CD14-positive monocyte (primary cell): ENCODE measurements at regions not wholly inside any gene's neighbourhood (a gene's known extent, or its start where the extent isn't known, plus 50 kb on each side); places are given as distances from the start of the nearest gene placed in this dataset.

ENCODE experiments used
- DNase-seq, 3 donors: peaks; one replicate each; pipeline ENCODE4 v3.0.0-alpha.2; 2011 to 2022
- H2AFZ ChIP-seq: 2 replicates; pipeline ENCODE4 v1.6.0; 2012; ENCODE audit warnings: mild to moderate bottlenecking, low read depth, low read length, inconsistent platforms; ENCODE audit not compliant: insufficient read depth, poor library complexity, severe bottlenecking
- H3K27ac ChIP-seq, 2 donors: 1 replicate in 1 of 2; 2 replicates in 1 of 2; pipeline ENCODE4 v1.5.1; 2012 to 2013; ENCODE audit warnings: low read length in 2 of 2, control low read depth in 1 of 2, inconsistent platforms in 1 of 2, low read depth in 1 of 2, mild to moderate bottlenecking in 1 of 2
- H3K27me3 ChIP-seq, 2 donors: one replicate each; pipeline versions ENCODE4 v1.6.0 to v1.6.1; 2011 to 2013; ENCODE audit warnings: low read length in 2 of 2; ENCODE audit not compliant: control insufficient read depth in 2 of 2, insufficient read depth in 2 of 2
- H3K36me3 ChIP-seq, 2 donors: replicated peaks in 1 of 2; 1 replicate in 1 of 2; 2 replicates in 1 of 2; pipeline versions ENCODE4 v1.5.1 to v1.6.1; 2012 to 2013; ENCODE audit warnings: low read length in 2 of 2, control low read depth in 1 of 2, inconsistent platforms in 1 of 2, mild to moderate bottlenecking in 1 of 2; ENCODE audit not compliant: insufficient read depth in 2 of 2, control insufficient read depth in 1 of 2
- H3K4me1 ChIP-seq, 2 donors: 1 replicate in 1 of 2; 2 replicates in 1 of 2; pipeline versions ENCODE4 v1.5.1 to v1.6.1; 2012 to 2013; ENCODE audit warnings: low read length in 2 of 2, control low read depth in 1 of 2, inconsistent platforms in 1 of 2, mild to moderate bottlenecking in 1 of 2, moderate library complexity in 1 of 2; ENCODE audit not compliant: insufficient read depth in 2 of 2, control insufficient read depth in 1 of 2
- H3K4me2 ChIP-seq: replicated peaks from 2 replicates; pipeline ENCODE3; 2012; ENCODE audit warnings: low read length, moderate library complexity, mild to moderate bottlenecking; ENCODE audit not compliant: poor library complexity, severe bottlenecking; ENCODE audit errors: extremely low read depth
- H3K4me3 ChIP-seq, 3 experiments: fragments of 200-600 bp in 1 of 3; sonication (generic) in 1 of 3; replicated peaks in 1 of 3; 1 replicate in 2 of 3; 2 replicates in 1 of 3; pipeline ENCODE4 v1.5.1; 2011 to 2013; ENCODE audit warnings: low read length in 3 of 3, mild to moderate bottlenecking in 3 of 3, control low read depth in 2 of 3, low read depth in 2 of 3, inconsistent platforms in 1 of 3, moderate library complexity in 1 of 3
- H3K79me2 ChIP-seq: 2 replicates; pipeline ENCODE4 v1.6.0; 2012; ENCODE audit warnings: mild to moderate bottlenecking, control low read depth, inconsistent platforms, low read length, moderate library complexity; ENCODE audit not compliant: insufficient read depth
- H3K9ac ChIP-seq: 2 replicates; pipeline ENCODE4 v1.6.0; 2017; ENCODE audit warnings: low read length, mild to moderate bottlenecking; ENCODE audit not compliant: insufficient read depth, poor library complexity, severe bottlenecking
- H3K9me3 ChIP-seq, 2 donors: replicated peaks in 1 of 2; 1 replicate in 1 of 2; 2 replicates in 1 of 2; pipeline versions ENCODE4 v1.5.1 to v1.6.1; 2012 to 2013; ENCODE audit warnings: low read length in 2 of 2, control low read depth in 1 of 2; ENCODE audit not compliant: control insufficient read depth in 1 of 2, insufficient read depth in 1 of 2
- H4K20me1 ChIP-seq: 2 replicates; pipeline ENCODE4 v1.6.0; 2012; ENCODE audit warnings: mild to moderate bottlenecking, low read length, control low read depth, moderate library complexity; ENCODE audit not compliant: insufficient read depth
- H3K27ac Mint-ChIP-seq, 7 donors: one replicate each; pipeline ENCODE4 v1.8.0; 2020; ENCODE audit warnings: mild to moderate bottlenecking in 7 of 7, mixed read lengths in 7 of 7, moderate library complexity in 6 of 7, inconsistent platforms in 2 of 7
- H3K27me3 Mint-ChIP-seq, 3 donors: one replicate each; pipeline ENCODE4 v1.8.0; 2021 to 2022; ENCODE audit warnings: low read depth in 3 of 3, mild to moderate bottlenecking in 3 of 3, mixed read lengths in 3 of 3, moderate library complexity in 3 of 3, inconsistent platforms in 1 of 3
- H3K36me3 Mint-ChIP-seq, 2 donors: one replicate each; pipeline ENCODE4 v1.8.0; 2020; ENCODE audit warnings: mixed read lengths in 2 of 2, inconsistent platforms in 1 of 2, mild to moderate bottlenecking in 1 of 2
- H3K4me1 Mint-ChIP-seq: one replicate; pipeline ENCODE4 v1.8.0; 2020; ENCODE audit warnings: mild to moderate bottlenecking, mixed read lengths
- H3K4me3 Mint-ChIP-seq, 2 donors: one replicate each; pipeline ENCODE4 v1.8.0; 2020; ENCODE audit warnings: mild to moderate bottlenecking in 2 of 2, mixed read lengths in 2 of 2, moderate library complexity in 1 of 2
- H3K9me3 Mint-ChIP-seq, 7 donors: one replicate each; pipeline ENCODE4 v1.8.0; 2020 to 2022; ENCODE audit warnings: mixed read lengths in 7 of 7, mild to moderate bottlenecking in 6 of 7, moderate library complexity in 6 of 7, inconsistent platforms in 2 of 7
- CTCF ChIP-seq: fragments of 200-600 bp; IDR thresholded peaks from one replicate; pipeline ENCODE4 v1.8.0; 2022; ENCODE audit warnings: antibody characterized with exemption, mild to moderate bottlenecking
- WGBS: methylation state at CpG from one replicate; pipeline ENCODE4 v1.1.5; 2013; ENCODE audit warnings: missing lambda C conversion rate; ENCODE audit not compliant: insufficient coverage; 5-methylcytosine and 5-hydroxymethylcytosine counted together
- intact Hi-C, 2 donors: fragments of 100-400 bp; cut with micrococcal nuclease; formaldehyde crosslinking; loops; one replicate each; pipeline versions ENCODE4 v1.15.0 to v1.15.1; 2023

- H3K4me1 ChIP-seq = no peaks in the 10 kb centered on the region
- H3K9me3 ChIP-seq = peaks cover 0 to 1% of the 10 kb centered on the region in 2 donors
- H3K27me3 ChIP-seq = no peaks in the 10 kb centered on the region
- no peak overlapping the region for H3K4me3 Mint-ChIP-seq
- H3K36me3 ChIP-seq = no peaks in the 10 kb centered on the region
- intact Hi-C loops = no loop called here
- H3K79me2 ChIP-seq = no peaks in the 10 kb centered on the region
- no CpG with 5 or more reads among the region's 3 CpGs for WGBS
- no peak overlapping the region for H3K9ac ChIP-seq
- H3K4me1 Mint-ChIP-seq = no peaks in the 10 kb centered on the region
- no peaks in the 10 kb centered on the region for H3K36me3 Mint-ChIP-seq
- H3K4me2 ChIP-seq = no peak overlapping the region
- no peak for DNase-seq
- peaks cover 0 to 3% (median 0%) of the 10 kb centered on the region in 3 donors for H3K27me3 Mint-ChIP-seq
- H2AFZ ChIP-seq = no peak overlapping the region
- no peak overlapping the region for H3K27ac ChIP-seq
- no peak overlapping the region for H3K4me3 ChIP-seq
- TF ChIP-seq CTCF = no peak
- H3K27ac Mint-ChIP-seq = no peak overlapping the region
- no peaks in the 10 kb centered on the region for H4K20me1 ChIP-seq
- peaks cover 0 to 9% (median 4%) of the 10 kb centered on the region in 7 donors for H3K9me3 Mint-ChIP-seq
Observed at GRCh38 chr10:9547936-9548904, 1469.5 kb upstream of the CELF2 start.

DNA sequence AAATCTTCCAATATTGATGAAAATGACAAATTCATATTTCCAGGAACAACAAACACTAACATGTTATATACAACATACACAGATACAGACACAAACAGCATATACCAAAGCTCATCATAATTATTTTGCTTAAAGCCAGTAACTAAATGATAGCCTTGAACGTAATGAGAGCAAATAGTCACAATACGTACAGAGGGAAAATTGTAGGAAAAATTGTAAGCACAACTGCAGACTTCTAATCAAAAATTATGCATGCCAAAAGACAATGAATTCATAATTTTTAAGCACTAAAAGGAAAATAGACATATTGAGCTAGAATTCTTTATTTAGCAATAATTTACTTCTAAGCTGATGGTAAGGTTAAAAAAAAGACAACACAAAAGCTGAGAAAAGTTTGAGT lies 1466.9 kb upstream of the CELF2 start:
- no peaks in the 10 kb centered on the region for H3K9me3 ChIP-seq
- Mint-ChIP-seq H3K36me3 (no peaks in the 10 kb centered on the region), H3K4me3 (no peak overlapping the region), H3K9me3 (peaks cover 0 to 9% (median 2%) of the 10 kb centered on the region in 7 donors), H3K27me3 (peaks cover 0 to 3% (median 0%) of the 10 kb centered on the region in 3 donors), H3K4me1 (no peaks in the 10 kb centered on the region), H3K27ac (no peak overlapping the region)
- no peak overlapping the region for H2AFZ ChIP-seq
- H4K20me1 ChIP-seq = no peaks in the 10 kb centered on the region
- H3K27ac ChIP-seq = no peak overlapping the region
- no peaks in the 10 kb centered on the region for H3K36me3 ChIP-seq
- no peak for DNase-seq
- no peaks in the 10 kb centered on the region for H3K4me1 ChIP-seq
- no CpG with 5 or more reads among the region's 2 CpGs for WGBS
- TF ChIP-seq CTCF = no peak
- H3K27me3 ChIP-seq = no peaks in the 10 kb centered on the region
- intact Hi-C loops = no loop called here
- H3K4me2 ChIP-seq = no peak overlapping the region
- no peak overlapping the region for H3K4me3 ChIP-seq
- no peaks in the 10 kb centered on the region for H3K79me2 ChIP-seq
- no peak overlapping the region for H3K9ac ChIP-seq
